HG03442 (cell line): ENCODE measurements at regions not wholly inside any gene's neighbourhood (a gene's known extent, or its start where the extent isn't known, plus 50 kb on each side); places are given as distances from the start of the nearest gene placed in this dataset.

ENCODE experiments used
- ATAC-seq: cut with Tn5 transposase; IDR thresholded peaks from one replicate; pipeline ENCODE4 v1.9.1; 2021; ENCODE audit warnings: mild to moderate bottlenecking, moderate library complexity; ENCODE audit not compliant: unreplicated experiment

GRCh38 chr1:14294006-14294405, 304.5 kb upstream of the KAZN start:
- ATAC-seq: no peak

GRCh38 chr1:14294860-14295536, 303.5 kb upstream of the KAZN start:
- ATAC-seq: no peak

DNA sequence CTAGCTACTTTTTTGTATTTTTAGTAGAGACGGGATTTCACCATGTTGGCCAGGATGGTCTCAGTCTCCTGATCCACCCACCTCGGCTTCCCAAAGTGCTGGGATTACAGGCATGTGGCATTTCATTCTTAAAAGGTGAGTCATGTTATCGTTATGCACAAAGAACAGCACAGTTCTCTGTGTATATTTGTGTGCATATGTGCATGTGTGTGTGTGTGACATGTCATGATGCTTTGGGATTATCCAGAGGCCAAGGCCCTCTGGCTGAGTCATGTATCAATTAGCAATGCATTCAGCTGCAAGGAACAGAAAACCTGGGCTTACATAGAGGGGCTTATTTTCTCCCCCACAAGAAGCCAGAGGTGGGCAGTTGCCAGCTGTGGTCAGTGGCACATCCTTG, 301.7 kb upstream of the KAZN start:
- ATAC-seq: no peak

- ATAC-seq: no peak
Measured at GRCh38 chr1:14297356-14297755, 301.1 kb upstream of the KAZN start.

GRCh38 chr1:14298806-14299205, 299.7 kb upstream of the KAZN start:
- ATAC-seq: no peak

DNA sequence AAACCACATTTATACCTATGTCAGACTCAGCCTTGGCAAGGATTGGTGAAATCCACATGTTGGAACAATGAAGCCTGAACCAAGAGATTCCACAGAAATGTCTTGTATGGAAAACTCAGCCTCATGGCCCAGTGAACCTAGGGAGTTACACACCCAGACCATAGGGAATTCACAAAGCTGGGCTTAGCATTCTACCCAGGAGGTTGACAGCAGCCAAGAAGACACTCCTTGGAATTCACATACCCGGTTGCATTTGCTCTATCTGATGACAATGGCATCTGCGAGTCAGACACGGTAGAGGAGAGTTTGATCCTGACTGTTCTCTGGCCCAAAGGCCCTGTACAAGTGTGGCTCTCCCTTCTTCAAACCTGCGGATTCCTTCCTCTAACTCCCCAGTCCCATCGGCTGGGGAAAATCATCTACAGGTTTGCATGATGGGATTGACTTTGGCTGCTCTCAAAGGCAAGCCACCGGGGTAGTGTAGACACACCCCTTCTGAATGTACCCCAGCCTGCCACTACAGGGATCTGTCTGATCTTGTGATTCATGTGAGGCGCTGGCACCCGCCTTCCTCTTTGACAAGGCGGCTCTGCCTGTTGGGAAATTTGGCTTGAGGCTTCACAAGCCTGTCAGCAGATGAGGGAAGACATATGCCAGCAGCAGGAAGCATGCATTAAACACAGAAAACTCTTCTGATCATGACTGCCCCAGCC, 297.3 kb upstream of the KAZN start:
- no peak for ATAC-seq

- no peak for ATAC-seq
Measured at GRCh38 chr1:14301704-14302024, 296.8 kb upstream of the KAZN start.

GRCh38 chr1:14302025-14302424, 296.5 kb upstream of the KAZN start:
- no peak for ATAC-seq

DNA sequence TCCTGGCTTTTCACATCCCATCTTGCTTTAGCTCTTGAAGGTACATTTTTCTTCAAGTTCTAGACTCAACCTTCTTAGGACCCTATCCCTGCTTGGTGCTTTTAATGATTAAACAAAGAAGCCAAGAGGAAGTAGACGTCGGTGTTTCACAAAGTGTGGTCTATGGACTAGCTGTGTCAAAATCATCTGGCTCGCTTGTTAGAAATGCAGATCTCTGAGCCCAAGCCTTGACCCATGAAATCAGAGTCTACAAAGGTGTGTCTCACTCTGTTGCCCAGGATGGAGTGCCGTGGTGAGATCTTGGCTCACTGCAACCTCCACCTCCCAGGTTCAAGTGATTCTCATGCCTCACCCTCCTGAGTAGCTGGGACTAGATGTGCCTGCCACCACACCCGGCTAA, 295.5 kb upstream of the KAZN start:
- no peak for ATAC-seq

- no peak for ATAC-seq
Measured at GRCh38 chr1:14304381-14304865, 294.1 kb upstream of the KAZN start.

- no peak for ATAC-seq
Measured at GRCh38 chr1:14308460-14308859, 290.0 kb upstream of the KAZN start.

DNA sequence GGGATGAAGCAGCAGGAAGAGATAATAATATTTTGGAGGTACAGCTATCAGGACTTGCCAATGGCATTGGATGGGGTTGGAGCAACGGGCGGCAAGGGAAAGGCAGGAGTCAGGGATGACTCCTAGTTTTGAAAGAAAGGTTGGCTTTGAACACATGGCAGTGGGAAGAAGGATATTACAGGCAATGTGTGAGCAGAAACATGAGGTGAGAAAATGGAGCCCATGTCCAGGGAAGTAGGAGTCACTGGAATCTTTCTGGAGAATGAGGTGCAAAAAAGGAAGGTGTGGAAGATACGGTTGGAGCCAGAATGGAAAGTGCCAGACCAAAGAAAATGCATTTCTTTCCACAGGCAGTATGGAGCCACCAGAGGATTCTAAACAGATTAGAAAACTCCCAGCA, 288.5 kb upstream of the KAZN start:
- no peak for ATAC-seq

DNA sequence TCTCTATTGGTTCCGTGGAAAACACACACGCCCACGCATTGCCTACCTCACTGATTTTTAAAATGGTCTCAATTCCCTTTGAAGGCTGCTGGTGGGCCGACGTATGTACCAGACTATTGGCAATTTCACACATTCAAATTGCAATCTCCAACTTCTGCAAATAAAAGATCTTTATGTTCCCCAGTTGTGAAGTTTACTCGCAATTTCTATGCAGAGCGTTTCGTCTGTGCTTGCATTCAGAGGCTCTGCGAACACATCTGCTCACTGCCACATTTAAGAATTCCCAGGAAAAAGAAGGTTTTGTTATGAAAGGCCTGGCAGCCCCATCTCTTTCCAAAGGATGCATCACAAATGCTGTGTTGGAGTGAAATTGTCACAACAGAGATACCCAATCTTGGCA, 288.0 kb upstream of the KAZN start:
- no peak for ATAC-seq

- no peak for ATAC-seq
Measured at GRCh38 chr1:14313731-14314431, 284.6 kb upstream of the KAZN start.

DNA sequence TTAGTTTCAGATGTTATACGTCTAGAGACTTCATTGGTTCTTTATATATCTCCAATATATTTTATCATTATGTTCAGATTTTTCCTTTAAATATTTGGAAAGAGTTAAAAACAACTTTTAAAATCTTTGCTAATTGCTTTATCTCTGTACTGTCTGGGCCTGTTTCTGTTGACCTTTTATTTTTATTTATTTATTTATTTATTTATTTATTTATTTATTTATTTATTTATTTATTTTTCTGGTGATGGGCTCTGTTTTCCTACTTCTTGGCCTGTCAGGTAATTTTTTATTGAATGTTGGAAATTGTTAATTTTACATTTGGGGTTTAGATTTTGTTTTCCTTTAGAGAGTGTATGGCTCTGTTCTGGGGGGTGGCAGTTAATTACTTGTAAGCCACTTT, 279.7 kb upstream of the KAZN start:
- no peak for ATAC-seq

DNA sequence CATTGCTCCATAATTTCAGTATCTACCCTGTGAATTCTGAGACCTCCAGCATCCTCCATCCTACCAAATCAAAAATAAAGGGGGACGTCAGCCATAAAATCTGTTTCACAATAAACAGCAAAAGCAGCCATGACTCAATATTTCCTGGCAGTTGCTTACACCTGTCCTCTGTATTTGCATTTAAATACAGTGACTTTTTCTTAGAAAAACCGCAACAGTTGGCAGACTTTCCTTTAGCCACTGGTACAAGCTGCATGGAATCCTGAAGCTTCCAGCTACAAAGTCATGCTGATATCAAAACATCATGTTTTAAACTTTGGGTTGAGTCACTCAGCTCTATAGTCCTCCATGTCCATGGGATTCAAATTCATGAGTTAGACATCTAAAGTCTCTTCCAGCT, 278.0 kb upstream of the KAZN start:
- no peak for ATAC-seq

DNA sequence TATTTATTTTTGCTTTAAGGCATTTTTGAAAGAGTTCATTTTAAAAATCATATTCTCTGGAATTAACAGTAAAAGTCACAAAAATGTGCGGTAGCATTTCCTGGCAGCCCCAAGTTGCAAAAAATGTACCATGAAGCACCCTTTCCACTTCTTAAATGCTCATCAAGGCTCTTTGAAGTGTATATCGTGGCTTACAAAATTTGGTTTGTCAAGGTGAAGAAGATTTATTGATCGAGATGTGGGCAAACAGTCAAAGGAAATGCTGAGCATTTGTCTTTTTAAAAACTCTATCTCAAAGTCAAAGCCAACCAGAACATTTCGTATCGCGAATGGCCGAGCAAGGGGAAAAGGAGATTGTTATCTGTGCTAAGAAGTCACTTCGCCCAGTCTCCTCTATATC, 277.5 kb upstream of the KAZN start:
- ATAC-seq: no peak

DNA sequence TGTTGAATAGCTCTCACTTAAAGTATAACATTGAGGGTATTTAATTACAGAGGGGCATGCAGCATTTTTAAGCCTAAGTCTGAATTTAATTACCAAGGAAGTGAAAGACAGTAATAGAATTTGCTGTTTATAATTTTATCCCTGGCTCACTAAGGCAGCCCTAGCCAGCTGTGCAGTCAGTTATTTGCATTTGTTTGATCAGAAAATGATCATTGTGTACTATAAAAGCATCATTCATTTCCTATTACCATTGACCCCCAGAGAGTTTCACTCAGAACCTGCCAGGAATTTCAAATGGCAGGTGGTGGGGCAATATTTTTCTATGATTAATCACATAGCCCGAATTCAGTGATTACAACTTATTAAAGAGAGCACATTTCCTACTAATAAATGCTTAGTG, 277.1 kb upstream of the KAZN start:
- ATAC-seq: no peak

DNA sequence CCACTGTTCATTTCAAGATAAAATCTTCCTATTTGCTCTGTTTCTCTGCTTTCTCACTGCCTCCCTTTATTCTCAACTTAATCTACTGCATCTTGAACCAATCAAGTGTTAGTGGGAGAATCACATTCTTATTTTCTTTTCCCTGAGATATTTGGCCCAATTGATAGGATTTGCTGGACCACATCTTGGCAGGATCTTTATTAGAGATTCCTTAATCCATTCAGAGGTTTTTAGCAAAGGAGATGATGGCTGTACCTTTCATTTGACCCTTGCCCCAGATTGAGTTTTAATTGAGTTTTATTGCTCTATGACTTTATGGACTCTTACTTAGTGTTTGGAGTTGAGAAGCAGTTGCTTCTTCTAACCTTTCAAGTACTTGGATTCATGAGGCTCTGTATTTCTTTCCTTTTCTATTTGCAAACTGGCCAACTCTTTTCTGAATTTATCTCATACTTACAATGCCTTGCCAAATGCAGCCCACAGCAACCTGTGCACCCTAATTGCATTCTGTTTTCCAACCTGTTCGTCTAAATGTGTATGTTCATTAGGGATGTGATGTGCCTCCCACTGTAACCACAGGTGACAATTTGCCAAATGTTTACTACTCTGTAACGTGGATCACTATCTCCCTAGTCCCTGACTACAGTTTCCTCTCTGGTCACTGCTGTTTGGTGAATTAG, 274.8 kb upstream of the KAZN start:
- ATAC-seq: no peak

GRCh38 chr1:14324248-14324630, 274.2 kb upstream of the KAZN start:
- ATAC-seq: no peak

DNA sequence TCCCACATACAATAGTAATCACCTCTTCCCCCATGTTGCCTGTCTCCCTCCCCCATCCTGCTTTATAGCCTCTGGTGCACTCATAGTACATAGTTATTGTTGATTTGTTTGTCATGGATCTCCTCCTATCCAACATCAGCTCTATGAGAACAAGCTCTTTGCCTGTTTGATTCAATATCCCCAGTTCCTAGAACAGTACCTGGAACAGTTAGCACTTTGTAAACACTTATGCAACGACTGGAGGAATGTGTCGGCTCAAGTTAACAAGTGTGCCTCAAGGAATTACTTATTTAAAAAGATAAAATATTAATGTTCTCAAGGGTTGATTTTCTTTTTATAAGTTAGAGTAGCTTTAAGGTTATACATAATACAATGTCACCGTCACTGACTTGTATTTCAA, 271.6 kb upstream of the KAZN start:
- ATAC-seq: no peak

- ATAC-seq: no peak
Measured at GRCh38 chr1:14328685-14329084, 269.8 kb upstream of the KAZN start.
